ENCODE measurements at regions not wholly inside any gene's neighbourhood (a gene's known extent, or its start where the extent isn't known, plus 50 kb on each side); places are given as distances from the start of the nearest gene placed in this dataset.

GRCh38 chr20:48453477-48454093 lies 374.2 kb downstream of the PREX1 start:
- Histone ChIP-seq H3K4me3 (no peak overlapping the region), H3K4me1 (no peaks in the 10 kb centered on the region), H3K9me3 (no peaks in the 10 kb centered on the region), H3K27me3 (peaks cover 0 to 42% of the 10 kb centered on the region in 2 donors), H3K36me3 (no peaks in the 10 kb centered on the region), H3K27ac (no peak overlapping the region)
- intact Hi-C loops (cut with DNase I) = no loop called here
- no peak for TF ChIP-seq CTCF (IDR thresholded peaks at IDR 0.05)
- no peak for ATAC-seq
- DNase-seq = no peak

GRCh38 chr20:48451401-48451800 lies 376.4 kb downstream of the PREX1 start:
- no peak overlapping the region for H3K27ac ChIP-seq

GRCh38 chr20:48448666-48449600 lies 378.9 kb downstream of the PREX1 start:
- intact Hi-C loops (cut with DNase I) = no loop called here
- H3K36me3 ChIP-seq = no peaks in the 10 kb centered on the region
- H3K4me1 ChIP-seq = no peaks in the 10 kb centered on the region
- no peak for ATAC-seq
- peaks cover 0 to 19% of the 10 kb centered on the region in 2 donors for H3K27me3 ChIP-seq
- no peak overlapping the region for H3K4me3 ChIP-seq
- no peak for TF ChIP-seq CTCF (IDR thresholded peaks at IDR 0.05)
- DNase-seq = no peak
- H3K9me3 ChIP-seq = peaks cover 0 to 12% of the 10 kb centered on the region in 2 donors
- no peak overlapping the region for H3K27ac ChIP-seq

More at GRCh38 chr20:48451401-48451800, 376.4 kb downstream of the PREX1 start:
- no peak for TF ChIP-seq CTCF (IDR thresholded peaks at IDR 0.05)
- Histone ChIP-seq H3K9me3 (no peaks in the 10 kb centered on the region), H3K4me3 (no peak overlapping the region), H3K36me3 (no peaks in the 10 kb centered on the region), H3K27me3 (peaks cover 0 to 44% of the 10 kb centered on the region in 2 donors), H3K4me1 (no peaks in the 10 kb centered on the region)
- DNase-seq (no peak), ATAC-seq (no peak)
- intact Hi-C loops (cut with DNase I) = no loop called here

GRCh38 chr20:48447456-48447855 lies 380.3 kb downstream of the PREX1 start:
- intact Hi-C loops (cut with DNase I) = no loop called here
- Histone ChIP-seq H3K27me3 (peaks cover 0 to 12% of the 10 kb centered on the region in 2 donors), H3K4me1 (no peaks in the 10 kb centered on the region), H3K36me3 (no peaks in the 10 kb centered on the region), H3K4me3 (no peak overlapping the region), H3K9me3 (peaks cover 0 to 21% of the 10 kb centered on the region in 2 donors), H3K27ac (no peak overlapping the region)
- ATAC-seq (no peak), DNase-seq (no peak)
- TF ChIP-seq CTCF (IDR thresholded peaks at IDR 0.05) = no peak

- intact Hi-C loops (cut with DNase I) = no loop called here
- ATAC-seq = no peak
- no peaks in the 10 kb centered on the region for H3K36me3 ChIP-seq
Observed at GRCh38 chr20:48445827-48446226, 382.0 kb downstream of the PREX1 start.

More at GRCh38 chr20:48445827-48446226, 382.0 kb downstream of the PREX1 start:
- H3K9me3 ChIP-seq = peaks cover 0 to 21% of the 10 kb centered on the region in 2 donors
- H3K4me3 ChIP-seq = no peak overlapping the region
- H3K27me3 ChIP-seq = peaks cover 0 to 17% of the 10 kb centered on the region in 2 donors
- no peak overlapping the region for H3K27ac ChIP-seq
- no peaks in the 10 kb centered on the region for H3K4me1 ChIP-seq
- no peak for TF ChIP-seq CTCF (IDR thresholded peaks at IDR 0.05)
- no peak for DNase-seq
